WTC11 (cell line): ENCODE measurements at regions not wholly inside any gene's neighbourhood (a gene's known extent, or its start where the extent isn't known, plus 50 kb on each side); places are given as distances from the start of the nearest gene placed in this dataset.

Experiments used
- CREB1 ChIP-seq: sonication (generic); formaldehyde crosslinking; IDR thresholded peaks from 2 replicates; pipeline ENCODE4 v1.8.0; 2023; ENCODE audit warnings: mild to moderate bottlenecking, missing genetic modification reagents
- CTCF ChIP-seq: fragments of 200-600 bp; IDR thresholded peaks from 2 replicates; pipeline ENCODE4 v1.8.0; 2022; ENCODE audit warnings: antibody characterized with exemption
- E2F1 ChIP-seq: sonication (generic); formaldehyde crosslinking; IDR thresholded peaks from 2 replicates; pipeline ENCODE4 v1.8.0; 2022; ENCODE audit warnings: mild to moderate bottlenecking, missing genetic modification reagents
- E2F4 ChIP-seq: sonication (generic); formaldehyde crosslinking; IDR thresholded peaks from 2 replicates; pipeline ENCODE4 v1.8.1; 2022; ENCODE audit warnings: low read depth, mild to moderate bottlenecking, moderate library complexity, missing genetic modification reagents, borderline replicate concordance
- NR2C2 ChIP-seq: sonication (generic); formaldehyde crosslinking; IDR thresholded peaks from 2 replicates; pipeline ENCODE4 v1.8.0; 2022; ENCODE audit warnings: mild to moderate bottlenecking, missing genetic modification reagents
- SP1 ChIP-seq: sonication (generic); formaldehyde crosslinking; conservative IDR thresholded peaks from 2 replicates; pipeline ENCODE4 v1.8.1; 2022; ENCODE audit warnings: missing genetic modification reagents
- ZNF138 ChIP-seq: sonication (generic); formaldehyde crosslinking; conservative IDR thresholded peaks from 2 replicates; pipeline ENCODE4 v1.8.1; 2022; ENCODE audit warnings: mild to moderate bottlenecking, moderate library complexity, missing genetic modification reagents
- ZNF396 ChIP-seq: fragments of 250-450 bp; sonication (Bioruptor Pico); IDR thresholded peaks from 2 replicates; pipeline ENCODE4 v1.8.0; 2021; ENCODE audit warnings: mild to moderate bottlenecking, moderate library complexity, borderline replicate concordance
- ZNF416 ChIP-seq: fragments of 250-450 bp; sonication (Bioruptor Pico); IDR thresholded peaks from 2 replicates; pipeline ENCODE4 v1.9.0; 2021; ENCODE audit warnings: mild to moderate bottlenecking, inconsistent platforms
- TF ChIP-seq, protein P1 (sequence below): sonication (generic); formaldehyde crosslinking; IDR thresholded peaks from 2 replicates; pipeline ENCODE4 v1.8.0; 2022; ENCODE audit warnings: mild to moderate bottlenecking, missing genetic modification reagents
- TF ChIP-seq, protein P2 (sequence below): sonication (generic); formaldehyde crosslinking; IDR thresholded peaks from 2 replicates; pipeline ENCODE4 v1.8.1; 2023; ENCODE audit warnings: mild to moderate bottlenecking, missing genetic modification reagents, moderate library complexity
- TF ChIP-seq, protein P3 (sequence below): sonication (generic); formaldehyde crosslinking; conservative IDR thresholded peaks from 2 replicates; pipeline ENCODE4 v1.8.1; 2022; ENCODE audit warnings: mild to moderate bottlenecking, missing genetic modification reagents
- TF ChIP-seq, protein P4 (sequence below): sonication (generic); formaldehyde crosslinking; IDR thresholded peaks from 2 replicates; pipeline ENCODE4 v1.8.0; 2022; ENCODE audit warnings: mild to moderate bottlenecking, missing genetic modification reagents

- TF ChIP-seq CTCF = no peak
- no peak for TF ChIP-seq ZNF138
- TF ChIP-seq, protein P1, sequence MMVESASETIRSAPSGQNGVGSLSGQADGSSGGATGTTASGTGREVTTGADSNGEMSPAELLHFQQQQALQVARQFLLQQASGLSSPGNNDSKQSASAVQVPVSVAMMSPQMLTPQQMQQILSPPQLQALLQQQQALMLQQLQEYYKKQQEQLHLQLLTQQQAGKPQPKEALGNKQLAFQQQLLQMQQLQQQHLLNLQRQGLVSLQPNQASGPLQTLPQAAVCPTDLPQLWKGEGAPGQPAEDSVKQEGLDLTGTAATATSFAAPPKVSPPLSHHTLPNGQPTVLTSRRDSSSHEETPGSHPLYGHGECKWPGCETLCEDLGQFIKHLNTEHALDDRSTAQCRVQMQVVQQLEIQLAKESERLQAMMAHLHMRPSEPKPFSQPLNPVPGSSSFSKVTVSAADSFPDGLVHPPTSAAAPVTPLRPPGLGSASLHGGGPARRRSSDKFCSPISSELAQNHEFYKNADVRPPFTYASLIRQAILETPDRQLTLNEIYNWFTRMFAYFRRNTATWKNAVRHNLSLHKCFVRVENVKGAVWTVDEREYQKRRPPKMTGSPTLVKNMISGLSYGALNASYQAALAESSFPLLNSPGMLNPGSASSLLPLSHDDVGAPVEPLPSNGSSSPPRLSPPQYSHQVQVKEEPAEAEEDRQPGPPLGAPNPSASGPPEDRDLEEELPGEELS (CRISPR knock-in tag) = no peak
- no peak for TF ChIP-seq SP1
- TF ChIP-seq ZNF396 (CRISPR knock-in tag) = no peak
- TF ChIP-seq NR2C2 = no peak
- TF ChIP-seq, protein P2, sequence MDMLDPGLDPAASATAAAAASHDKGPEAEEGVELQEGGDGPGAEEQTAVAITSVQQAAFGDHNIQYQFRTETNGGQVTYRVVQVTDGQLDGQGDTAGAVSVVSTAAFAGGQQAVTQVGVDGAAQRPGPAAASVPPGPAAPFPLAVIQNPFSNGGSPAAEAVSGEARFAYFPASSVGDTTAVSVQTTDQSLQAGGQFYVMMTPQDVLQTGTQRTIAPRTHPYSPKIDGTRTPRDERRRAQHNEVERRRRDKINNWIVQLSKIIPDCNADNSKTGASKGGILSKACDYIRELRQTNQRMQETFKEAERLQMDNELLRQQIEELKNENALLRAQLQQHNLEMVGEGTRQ (CRISPR knock-in tag) = no peak
- no peak for TF ChIP-seq E2F1
- TF ChIP-seq, protein P3, sequence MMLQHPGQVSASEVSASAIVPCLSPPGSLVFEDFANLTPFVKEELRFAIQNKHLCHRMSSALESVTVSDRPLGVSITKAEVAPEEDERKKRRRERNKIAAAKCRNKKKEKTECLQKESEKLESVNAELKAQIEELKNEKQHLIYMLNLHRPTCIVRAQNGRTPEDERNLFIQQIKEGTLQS (CRISPR knock-in tag) = no peak
- no peak for TF ChIP-seq E2F4 (CRISPR knock-in tag)
- no peak for TF ChIP-seq ZNF416
- TF ChIP-seq CREB1 = no peak
- TF ChIP-seq, protein P4, sequence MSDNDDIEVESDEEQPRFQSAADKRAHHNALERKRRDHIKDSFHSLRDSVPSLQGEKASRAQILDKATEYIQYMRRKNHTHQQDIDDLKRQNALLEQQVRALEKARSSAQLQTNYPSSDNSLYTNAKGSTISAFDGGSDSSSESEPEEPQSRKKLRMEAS (CRISPR knock-in tag) = no peak
These were observed 114.9 kb upstream of the ZMIZ1 start for GRCh38 chr10:78953799-78954297.
